Activated T-cell treated with anti-CD3 and anti-CD28 coated beads for 48 hours (primary cell): ENCODE measurements at regions not wholly inside any gene's neighbourhood (a gene's known extent, or its start where the extent isn't known, plus 50 kb on each side); places are given as distances from the start of the nearest gene placed in this dataset.

Source experiments
- DNase-seq: peaks from one replicate; pipeline ENCODE4 v3.0.0-alpha.2; 2020; ENCODE audit warnings: low read depth

DNA sequence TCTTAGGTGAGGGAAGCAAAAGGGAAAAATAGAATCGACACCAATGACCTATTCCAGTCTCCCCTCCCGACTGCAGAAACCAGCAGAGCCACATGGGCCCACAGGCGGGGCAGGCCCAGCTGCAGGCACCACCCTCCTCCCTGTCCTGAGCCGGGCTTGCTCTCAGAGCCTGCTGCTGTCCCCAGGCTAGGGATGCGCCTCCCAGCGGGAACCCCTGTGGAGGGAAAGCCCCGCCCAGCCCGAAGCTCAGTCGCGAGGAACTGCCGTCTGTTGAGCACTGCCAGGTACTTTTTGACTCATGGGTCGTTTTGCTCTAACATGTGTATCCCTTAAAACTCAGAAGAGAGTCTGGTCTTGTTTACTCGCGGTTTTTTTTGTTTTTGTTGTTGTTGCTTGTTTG is 124.5 kb upstream of the RET start:
- no peak for DNase-seq

DNA sequence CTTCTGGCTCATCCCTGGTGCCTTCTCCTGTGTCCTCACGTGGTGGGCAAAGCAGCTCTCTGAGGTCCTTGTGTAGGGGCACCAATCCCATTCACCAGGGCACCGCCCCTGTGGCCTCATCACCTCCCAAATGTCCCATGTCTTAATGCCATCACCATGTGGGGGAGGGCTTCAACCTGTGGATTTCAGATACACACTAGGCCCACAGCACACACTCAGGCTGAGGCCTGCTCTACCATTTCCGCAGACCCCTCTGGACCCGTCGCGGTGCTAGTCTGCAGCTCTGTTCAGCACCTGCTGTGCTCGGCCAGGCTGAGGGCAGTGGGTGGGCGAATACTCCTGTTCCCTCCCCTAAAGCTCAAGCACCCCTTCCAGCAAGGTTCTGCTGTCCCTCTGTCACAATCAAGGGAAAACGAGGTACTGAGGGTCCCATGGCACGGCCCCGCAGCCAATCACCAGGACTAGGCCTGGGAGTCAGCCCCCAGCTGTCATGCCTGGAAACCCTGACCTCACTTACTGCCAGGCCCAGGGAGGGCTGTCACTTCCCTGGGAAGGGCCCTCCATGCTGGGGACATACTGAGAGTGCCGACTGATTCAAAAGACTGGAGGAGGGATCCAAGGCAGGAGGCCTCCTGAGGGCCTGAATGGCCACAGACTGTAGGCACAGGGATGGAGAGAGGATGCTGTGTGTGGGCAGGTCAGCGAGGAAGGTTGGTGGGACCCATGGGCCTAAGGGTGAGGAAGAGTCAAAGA is 123.8 kb upstream of the RET start:
- DNase-seq, result no peak

- no peak for DNase-seq
Observed at GRCh38 chr10:42953684-42954674, 122.9 kb upstream of the RET start.

DNA sequence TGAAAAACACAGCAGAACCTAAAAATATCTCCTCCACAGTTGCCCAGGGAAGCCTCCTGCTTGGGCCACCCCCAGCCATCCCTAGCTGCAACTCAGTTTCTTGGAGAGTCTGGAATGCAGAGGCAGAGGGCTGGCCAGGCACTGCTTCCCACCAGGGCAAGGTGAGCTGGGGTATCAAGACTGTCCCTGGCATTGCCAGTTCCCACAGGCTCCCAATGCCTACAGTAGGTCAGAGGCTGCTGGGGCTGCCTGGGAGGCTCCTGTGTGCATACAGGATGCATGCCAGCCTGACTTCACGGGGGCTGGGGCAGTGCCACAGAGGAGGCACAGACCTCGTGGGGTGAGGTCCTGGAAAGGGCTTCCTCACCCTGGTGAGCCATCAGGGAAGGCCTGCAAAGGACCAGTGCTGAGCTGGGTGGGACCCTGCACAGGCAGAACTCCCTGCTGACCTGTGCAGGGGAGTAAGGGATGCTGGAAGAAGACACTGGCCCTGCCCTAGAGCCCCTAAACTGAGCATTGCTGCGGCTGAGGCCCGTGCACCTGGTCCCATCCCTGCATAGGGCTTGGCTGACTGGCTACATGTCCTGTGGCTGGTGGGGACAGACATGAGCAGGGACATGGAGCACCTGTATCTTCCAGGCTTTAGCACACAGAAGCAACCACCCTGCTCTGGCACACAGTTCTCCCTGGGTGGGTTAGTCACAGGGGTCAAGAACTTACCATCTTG is 121.9 kb upstream of the RET start:
- no peak for DNase-seq

DNA sequence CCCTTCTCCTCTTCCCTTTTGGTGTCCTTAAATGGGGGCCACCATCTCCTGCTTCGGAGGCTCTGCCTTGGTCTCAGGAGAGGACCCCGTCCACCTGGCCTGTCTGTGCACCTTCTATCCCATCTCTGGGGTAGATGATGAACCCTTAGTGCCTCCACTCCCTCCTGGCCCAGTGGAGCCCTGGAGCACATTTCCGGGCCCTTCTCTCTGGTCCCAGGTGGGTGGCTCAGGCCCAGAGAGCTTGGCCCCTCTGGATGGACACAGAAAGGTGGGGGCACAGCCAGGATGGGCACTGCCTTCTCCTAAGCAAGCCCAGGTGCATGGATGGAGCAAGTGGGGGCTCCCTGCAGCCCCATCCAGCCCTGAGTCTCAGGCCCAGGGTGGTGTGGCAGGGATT is 121.4 kb upstream of the RET start:
- no peak for DNase-seq

GRCh38 chr10:42956045-42956444 is 120.8 kb upstream of the RET start:
- DNase-seq, result no peak

DNA sequence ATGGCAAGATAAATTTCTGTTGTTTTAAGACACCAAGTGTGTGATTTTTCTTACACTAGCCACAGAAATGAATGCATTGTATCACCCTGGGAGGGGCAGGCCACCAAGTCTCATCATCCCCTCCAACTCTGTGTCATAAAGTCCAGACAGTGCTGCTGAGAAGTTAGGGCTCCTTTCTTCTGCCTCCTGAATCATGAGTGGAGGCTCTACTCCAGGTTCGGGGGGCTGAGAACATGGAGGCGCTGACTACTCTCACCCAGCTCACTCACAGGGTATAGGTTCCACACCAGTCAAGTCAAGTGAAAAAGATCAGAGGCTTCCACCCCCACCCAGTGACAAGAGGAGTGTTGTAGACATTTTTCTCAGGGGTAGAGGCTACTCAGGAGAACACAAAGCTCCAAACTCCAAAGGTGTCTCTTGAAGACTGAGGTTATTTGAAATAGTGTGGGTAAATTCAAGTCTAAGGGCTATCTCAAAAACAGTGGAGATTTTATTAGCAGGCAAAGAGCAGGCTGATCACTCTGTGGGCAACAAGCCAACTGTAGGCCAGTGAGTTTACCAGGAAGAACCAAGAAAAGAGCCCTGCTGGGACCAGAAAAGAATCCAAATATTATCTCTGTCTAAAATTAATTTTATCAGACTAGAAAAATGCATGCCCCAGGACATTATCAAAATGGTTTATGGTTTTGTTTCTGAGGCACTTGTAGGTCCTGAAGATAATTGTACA is 118.6 kb upstream of the RET start:
- DNase-seq, result no peak

- no peak for DNase-seq
Observed at GRCh38 chr10:42959833-42960232, 117.0 kb upstream of the RET start.

GRCh38 chr10:42960491-42960990 is 116.3 kb upstream of the RET start:
- DNase-seq, result no peak

DNA sequence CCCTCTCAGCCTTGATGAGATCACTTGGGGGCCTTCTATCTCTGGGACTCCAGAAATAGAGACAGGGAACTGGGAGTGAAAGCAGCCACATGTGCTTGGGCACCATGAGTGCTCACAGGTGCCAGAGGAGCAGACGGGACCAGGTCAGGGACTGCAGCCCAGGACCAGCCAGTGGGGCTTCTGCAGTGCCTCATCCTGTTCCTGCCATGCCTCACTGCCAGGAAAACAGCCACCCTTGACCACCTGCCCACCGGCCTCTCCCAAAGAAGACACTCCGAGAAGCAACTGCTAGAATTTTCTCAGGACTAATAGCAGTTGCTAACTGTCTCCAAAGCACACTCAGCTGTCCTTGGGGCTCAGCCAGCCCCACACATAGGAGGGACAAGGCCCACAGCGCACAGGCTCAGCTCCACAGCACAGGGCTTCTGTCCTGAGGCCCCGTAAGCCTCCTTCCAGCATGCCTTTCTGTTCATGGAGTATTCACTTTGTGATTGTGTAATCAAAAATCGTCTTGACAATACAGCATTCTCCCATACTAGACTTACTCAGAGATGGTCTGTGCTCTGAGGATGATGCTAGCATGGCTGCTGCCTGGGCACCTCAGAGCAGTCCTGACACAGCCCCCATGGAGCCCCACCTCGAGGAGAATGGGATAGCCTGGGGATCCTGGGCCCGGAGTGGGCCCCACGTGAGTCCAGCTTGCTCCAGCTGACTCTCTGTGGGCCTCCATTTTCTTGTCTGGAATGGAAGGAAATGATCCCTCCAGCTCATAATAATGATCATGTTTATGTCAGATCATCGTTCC is 115.7 kb upstream of the RET start:
- no peak for DNase-seq

DNA sequence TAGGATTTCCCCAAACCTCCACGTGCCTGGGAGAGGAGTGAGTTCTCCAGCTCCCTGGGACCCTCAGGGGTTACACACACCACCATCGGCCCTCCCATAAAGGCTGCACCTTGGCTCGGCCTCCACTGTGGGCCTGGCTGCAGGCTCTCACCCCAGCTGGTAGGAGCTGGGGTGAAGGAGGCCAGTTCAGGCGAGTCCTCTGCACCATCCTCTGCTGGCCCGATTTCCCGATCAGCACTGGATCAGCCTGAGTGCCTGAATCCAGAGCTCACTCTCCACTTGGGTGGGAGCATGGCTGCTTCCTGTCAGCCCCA is 115.1 kb upstream of the RET start:
- no peak for DNase-seq

DNA sequence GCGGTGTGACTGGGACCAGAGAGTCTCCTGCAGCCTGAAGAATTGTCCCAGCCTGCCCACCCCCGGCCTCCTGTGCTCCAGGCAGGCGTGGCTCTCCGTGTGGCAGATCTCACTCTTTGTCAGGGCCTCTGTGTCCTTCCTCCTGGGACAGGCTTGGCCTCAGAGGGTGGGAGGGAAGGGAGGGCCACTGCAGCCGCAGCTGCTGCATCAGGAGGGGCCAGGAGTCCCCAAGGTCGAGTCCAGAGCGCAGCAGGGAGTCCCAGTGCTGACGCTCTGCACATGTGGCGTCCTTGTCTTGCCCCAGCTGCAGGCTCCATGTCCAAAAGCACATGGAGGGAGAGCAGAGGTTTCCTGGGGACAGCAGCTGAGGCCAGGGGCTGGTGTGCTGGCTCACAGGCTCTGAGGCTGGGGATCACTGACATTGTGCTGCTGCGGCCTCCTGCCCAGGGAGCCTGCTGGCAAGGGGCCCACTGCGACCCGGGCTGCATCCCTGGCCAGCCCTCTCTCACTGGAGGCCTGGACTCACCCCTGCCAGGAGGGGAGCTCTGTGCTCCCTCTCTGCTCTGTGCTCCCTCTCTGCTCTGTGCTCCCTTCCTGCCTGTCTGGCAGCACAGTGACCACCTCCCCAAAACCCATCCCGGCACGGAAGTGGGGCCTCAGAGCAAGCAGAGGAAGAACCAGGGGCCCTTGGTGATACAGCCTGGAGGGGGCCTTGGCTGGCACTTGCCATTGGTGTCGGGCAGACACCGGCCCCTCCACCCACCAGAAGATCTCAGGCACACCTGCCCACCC is 114.6 kb upstream of the RET start:
- no peak for DNase-seq

GRCh38 chr10:42962902-42963231 is 114.0 kb upstream of the RET start:
- no peak for DNase-seq

GRCh38 chr10:42963312-42963711 is 113.6 kb upstream of the RET start:
- no peak for DNase-seq

GRCh38 chr10:42969147-42969546 is 107.7 kb upstream of the RET start:
- no peak for DNase-seq

GRCh38 chr10:42969909-42970308 is 107.0 kb upstream of the RET start:
- no peak for DNase-seq

- DNase-seq, result no peak
Observed at GRCh38 chr10:42970451-42971250, 106.2 kb upstream of the RET start.

- DNase-seq, result no peak
Observed at GRCh38 chr10:42971251-42971599, 105.6 kb upstream of the RET start.

DNA sequence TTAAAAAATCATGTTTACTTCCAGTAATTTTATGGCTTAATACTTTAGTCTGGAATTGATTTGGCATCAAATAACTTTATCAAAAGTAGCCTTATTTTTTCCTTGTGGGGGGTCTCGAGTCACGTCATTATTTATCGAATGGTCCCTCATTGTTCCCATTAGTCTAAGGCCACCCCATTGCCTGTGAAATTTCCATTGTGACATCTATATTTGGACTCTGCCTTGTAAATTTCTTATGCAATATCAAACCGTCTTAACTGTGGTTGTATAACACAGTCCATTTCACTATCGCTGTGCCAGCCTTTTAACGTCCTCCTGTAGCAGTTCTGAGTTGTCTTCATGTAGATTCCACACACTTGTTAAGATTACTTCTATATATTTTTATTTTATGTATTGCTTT is 103.9 kb upstream of the RET start:
- DNase-seq, result no peak

- no peak for DNase-seq
Observed at GRCh38 chr10:42973411-42973810, 103.5 kb upstream of the RET start.
